Astrocyte of the spinal cord (primary cell): ENCODE measurements at regions not wholly inside any gene's neighbourhood (a gene's known extent, or its start where the extent isn't known, plus 50 kb on each side); places are given as distances from the start of the nearest gene placed in this dataset.
A peak's percentile ranks its signal among the peaks of the same experiment; 100 is the strongest.

ENCODE experiments used
- DNase-seq: peaks from one replicate; pipeline ENCODE4 v3.0.0; 2011; ENCODE audit warnings: low read depth, low spot score
- H3K4me3 ChIP-seq: 2 replicates; pipeline ENCODE4 v1.5.1; 2011; ENCODE audit warnings: low read depth, mild to moderate bottlenecking, low read length, moderate library complexity
- CTCF ChIP-seq: IDR thresholded peaks from 2 replicates; pipeline ENCODE4 v1.5.1; 2012; ENCODE audit warnings: low read depth, mild to moderate bottlenecking, low read length, inconsistent platforms
- in situ Hi-C: cut with HindIII; loops from 2 replicates; pipeline ENCODE4 v1.10.0; 2017; ENCODE audit warnings: low sequenced_read_pairs

GRCh38 chr17:65395924-65396323 lies 165.5 kb downstream of the AXIN2 start:
- no peak for DNase-seq
- H3K4me3 ChIP-seq = no peak overlapping the region
- no peak for TF ChIP-seq CTCF
- in situ Hi-C loops = no loop called here

- in situ Hi-C loops = no loop called here
- no peak for DNase-seq
- H3K4me3 ChIP-seq = no peak overlapping the region
- TF ChIP-seq CTCF = no peak
These were observed 166.5 kb downstream of the AXIN2 start for GRCh38 chr17:65394811-65395472.

GRCh38 chr17:65393514-65393913 lies 167.9 kb downstream of the AXIN2 start:
- no peak for DNase-seq
- in situ Hi-C loops = no loop called here
- TF ChIP-seq CTCF = no peak
- H3K4me3 ChIP-seq = no peak overlapping the region

- in situ Hi-C loops = no loop called here
- DNase-seq = peak; percentile 44
- TF ChIP-seq CTCF = no peak
These were observed 171.5 kb downstream of the AXIN2 start for GRCh38 chr17:65389949-65390348.

GRCh38 chr17:65389426-65389825 lies 172.0 kb downstream of the AXIN2 start:
- DNase-seq = peak; percentile 20
- in situ Hi-C loops = no loop called here
- no peak for TF ChIP-seq CTCF
- H3K4me3 ChIP-seq = no peak overlapping the region

More at GRCh38 chr17:65389949-65390348, 171.5 kb downstream of the AXIN2 start:
- H3K4me3 ChIP-seq = no peak overlapping the region

GRCh38 chr17:65388911-65389310 lies 172.5 kb downstream of the AXIN2 start:
- in situ Hi-C loops = no loop called here
- DNase-seq = no peak
- no peak for TF ChIP-seq CTCF
- no peak overlapping the region for H3K4me3 ChIP-seq
